Transverse colon (tissue), 4 donors: ENCODE measurements at regions not wholly inside any gene's neighbourhood (a gene's known extent, or its start where the extent isn't known, plus 50 kb on each side); places are given as distances from the start of the nearest gene placed in this dataset.

Experiments
- DNase-seq: peaks from one replicate; pipeline ENCODE4 v3.0.0-alpha.2; 2019
- H3K27ac ChIP-seq, 4 donors: fragments of 200-600 bp; sonication (generic); 2 replicates each; pipeline ENCODE4 v1.5.1; 2016 to 2018; ENCODE audit warnings: inconsistent platforms in 4 of 4
- H3K27me3 ChIP-seq: fragments of 200-600 bp; sonication (generic); 2 replicates; pipeline ENCODE4 v1.5.1; 2017; ENCODE audit warnings: inconsistent platforms
- H3K36me3 ChIP-seq, 4 donors: fragments of 200-600 bp; sonication (generic); 2 replicates each; pipeline ENCODE4 v1.5.1; 2017 to 2019; ENCODE audit warnings: inconsistent platforms in 4 of 4
- H3K4me1 ChIP-seq, 4 donors: fragments of 200-600 bp; sonication (generic); 2 replicates each; pipeline ENCODE4 v1.5.1; 2017 to 2020; ENCODE audit warnings: inconsistent platforms in 4 of 4
- H3K4me3 ChIP-seq, 4 donors: fragments of 200-600 bp; sonication (generic); 1 replicate in 1 of 4; 2 replicates in 3 of 4; pipeline versions ENCODE4 v1.5.1 to v1.6.1; 2017 to 2019; ENCODE audit warnings: inconsistent platforms in 4 of 4
- H3K9me3 ChIP-seq, 2 donors: fragments of 200-600 bp; sonication (generic); 2 replicates each; pipeline ENCODE4 v1.5.1; 2017 to 2019; ENCODE audit warnings: inconsistent platforms in 2 of 2
- EP300 ChIP-seq: sonication (generic); formaldehyde crosslinking; IDR thresholded peaks from one replicate; pipeline ENCODE4 v1.6.1; 2017; ENCODE audit warnings: antibody characterized with exemption, low read depth
- POLR2A ChIP-seq: fragments of 450-650 bp; IDR thresholded peaks from one replicate; pipeline ENCODE4 v1.6.1; 2016; ENCODE audit warnings: antibody characterized with exemption, mild to moderate bottlenecking, moderate library complexity
- POLR2AphosphoS5 ChIP-seq, 3 donors: sonication (generic); formaldehyde crosslinking; IDR thresholded peaks; one replicate each; pipeline ENCODE4 v1.6.1; 2016; ENCODE audit warnings: antibody characterized with exemption in 3 of 3
- WGBS, 2 donors: methylation state at CpG; one replicate each; pipeline ENCODE4 v1.1.5; 2018; ENCODE audit warnings: low coverage in 1 of 2; 5-methylcytosine and 5-hydroxymethylcytosine counted together
- in situ Hi-C, 4 donors: fragments of 200-750 bp; cut with MboI; loops; one replicate each; pipeline versions ENCODE4 v1.15.0 to v1.15.1; 2017; ENCODE audit warnings: low sequenced_read_pairs in 3 of 4, low pct_ligation_motif_present in 1 of 4, low pct_unique_long_range_greater_than_20kb in 1 of 4
- intact Hi-C: fragments of 100-400 bp; cut with DNase I; formaldehyde crosslinking; loops from one replicate; pipeline ENCODE4 v1.15.1; 2023; ENCODE audit warnings: low total_unique reads
- TF ChIP-seq, protein P1 (sequence below), 5 experiments: fragments of 200-600 bp in 3 of 5; fragments of 450-650 bp in 2 of 5; sonication (generic) in 3 of 5; IDR thresholded peaks; 1 replicate in 2 of 5; 2 replicates in 3 of 5; pipeline ENCODE4 v1.5.1; 2016 to 2017; ENCODE audit warnings: antibody characterized with exemption in 5 of 5, inconsistent platforms in 3 of 5, mild to moderate bottlenecking in 2 of 5, moderate library complexity in 1 of 5

DNA sequence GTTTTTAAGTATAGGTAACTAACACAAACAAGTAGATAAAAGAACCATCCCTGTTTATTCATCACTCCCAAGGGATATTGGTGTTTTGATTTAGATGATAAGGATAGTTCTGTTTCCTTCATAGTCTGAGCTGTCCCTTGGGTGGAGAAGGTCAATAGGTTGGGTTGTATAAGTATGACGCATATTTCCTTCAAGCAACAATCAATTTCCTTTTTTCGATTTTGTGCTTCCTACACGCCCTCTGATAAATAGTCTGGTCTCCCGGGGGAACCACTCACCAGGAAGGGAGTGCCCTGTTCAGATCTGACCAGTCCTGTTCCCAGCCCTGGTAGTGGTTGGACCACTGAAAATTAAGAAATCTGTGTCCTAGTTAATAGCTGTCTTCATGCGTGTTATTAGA lies 378.8 kb upstream of the FAR2 start:
- Histone ChIP-seq H3K4me3 (no peak overlapping the region), H3K36me3 (no peaks in the 10 kb centered on the region), H3K27me3 (no peaks in the 10 kb centered on the region), H3K27ac (peak overlapping the region in 1 of 4 donors; percentile 40), H3K4me1 (peaks cover 0 to 12% (median 5%) of the 10 kb centered on the region in 4 donors), H3K9me3 (no peaks in the 10 kb centered on the region)
- DNase-seq = peak; percentile 11
- TF ChIP-seq EP300 = no peak
- TF ChIP-seq POLR2AphosphoS5 (IDR thresholded peaks at IDR 0.05) = no peak
- in situ Hi-C loops (no loop called here), intact Hi-C loops (no loop called here)
- 33 to 55% methylated on average over 2 to 5 of the region's 5 CpGs for WGBS, 2 donors

DNA sequence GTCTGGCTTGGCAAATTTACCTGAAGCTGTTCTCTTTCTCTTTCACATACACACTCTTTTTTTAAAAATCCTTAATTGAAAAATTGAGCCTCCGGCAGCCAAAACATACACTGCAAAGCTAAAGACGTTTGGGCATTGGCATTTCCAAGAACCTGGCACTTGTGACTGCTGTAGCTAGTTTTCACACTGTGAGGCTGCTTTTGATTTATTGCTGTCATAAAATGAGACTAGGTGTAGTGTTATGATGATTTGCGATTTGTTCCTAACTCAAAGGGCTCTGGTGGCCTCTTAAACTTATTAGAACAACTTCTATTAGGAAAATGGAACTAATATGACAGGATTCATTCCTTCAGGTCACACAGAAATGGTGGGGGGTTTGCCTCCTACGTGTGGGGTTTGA lies 377.1 kb upstream of the FAR2 start:
- Histone ChIP-seq H3K9me3 (no peaks in the 10 kb centered on the region), H3K27ac (no peak overlapping the region), H3K36me3 (no peaks in the 10 kb centered on the region), H3K4me3 (no peak overlapping the region), H3K27me3 (no peaks in the 10 kb centered on the region), H3K4me1 (peaks cover 0 to 12% (median 5%) of the 10 kb centered on the region in 4 donors)
- 16 to 30% methylated on average over 4 of the region's 4 CpGs for whole genome bisulfite sequencing, 2 donors
- no peak for DNase-seq
- TF ChIP-seq, protein P1, sequence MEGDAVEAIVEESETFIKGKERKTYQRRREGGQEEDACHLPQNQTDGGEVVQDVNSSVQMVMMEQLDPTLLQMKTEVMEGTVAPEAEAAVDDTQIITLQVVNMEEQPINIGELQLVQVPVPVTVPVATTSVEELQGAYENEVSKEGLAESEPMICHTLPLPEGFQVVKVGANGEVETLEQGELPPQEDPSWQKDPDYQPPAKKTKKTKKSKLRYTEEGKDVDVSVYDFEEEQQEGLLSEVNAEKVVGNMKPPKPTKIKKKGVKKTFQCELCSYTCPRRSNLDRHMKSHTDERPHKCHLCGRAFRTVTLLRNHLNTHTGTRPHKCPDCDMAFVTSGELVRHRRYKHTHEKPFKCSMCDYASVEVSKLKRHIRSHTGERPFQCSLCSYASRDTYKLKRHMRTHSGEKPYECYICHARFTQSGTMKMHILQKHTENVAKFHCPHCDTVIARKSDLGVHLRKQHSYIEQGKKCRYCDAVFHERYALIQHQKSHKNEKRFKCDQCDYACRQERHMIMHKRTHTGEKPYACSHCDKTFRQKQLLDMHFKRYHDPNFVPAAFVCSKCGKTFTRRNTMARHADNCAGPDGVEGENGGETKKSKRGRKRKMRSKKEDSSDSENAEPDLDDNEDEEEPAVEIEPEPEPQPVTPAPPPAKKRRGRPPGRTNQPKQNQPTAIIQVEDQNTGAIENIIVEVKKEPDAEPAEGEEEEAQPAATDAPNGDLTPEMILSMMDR (IDR thresholded peaks at IDR 0.05) = no peak
- TF ChIP-seq POLR2AphosphoS5 (IDR thresholded peaks at IDR 0.05) = no peak
- TF ChIP-seq EP300 = no peak
- TF ChIP-seq POLR2A = no peak
- in situ Hi-C loops (no loop called here), intact Hi-C loops (no loop called here)

DNA sequence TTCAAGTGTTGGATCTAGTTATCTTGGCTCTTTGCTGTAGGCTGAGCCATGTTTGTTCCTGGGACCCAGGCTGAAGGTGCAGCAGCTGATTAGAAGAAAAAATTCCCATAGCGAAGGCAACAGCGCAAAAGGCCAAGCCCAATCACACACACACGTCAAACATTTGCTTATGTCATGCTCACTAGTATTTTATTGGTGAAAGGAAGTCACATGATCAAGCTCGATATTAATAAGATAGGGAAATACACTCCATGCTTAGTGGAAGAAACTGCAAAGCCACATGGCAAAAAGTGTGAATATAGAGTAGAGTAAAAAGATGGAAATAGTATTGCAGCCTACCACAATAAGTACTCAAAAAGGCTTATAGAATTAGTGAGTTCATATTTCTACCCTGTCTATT lies 373.5 kb upstream of the FAR2 start:
- WGBS, 2 donors = 96 to 100% methylated on average over 1 to 4 of the region's 4 CpGs
- TF ChIP-seq, protein P1 (IDR thresholded peaks at IDR 0.05) = no peak
- TF ChIP-seq EP300 = no peak
- TF ChIP-seq POLR2AphosphoS5 (IDR thresholded peaks at IDR 0.05) = no peak
- TF ChIP-seq POLR2A = no peak

DNA sequence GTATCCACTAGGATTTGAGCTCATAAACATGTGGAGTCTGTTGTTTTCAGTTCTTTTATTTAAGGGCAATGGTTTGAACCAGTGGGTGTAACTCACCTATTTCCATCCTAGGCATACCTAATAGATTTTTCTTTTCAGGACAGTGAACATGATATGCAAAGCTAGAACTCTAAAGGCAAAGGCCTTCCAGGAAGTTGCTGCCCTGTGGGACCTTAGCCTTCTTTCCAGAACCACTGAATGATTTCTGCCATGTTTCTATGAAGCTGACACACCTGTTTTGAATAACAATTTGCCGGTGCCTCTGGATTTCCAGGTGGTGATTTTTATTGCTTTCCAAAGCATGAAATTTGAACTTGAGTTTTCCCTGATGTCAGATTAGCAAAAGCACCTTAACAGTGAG lies 372.9 kb upstream of the FAR2 start:
- H3K27me3 ChIP-seq = no peaks in the 10 kb centered on the region
- WGBS, 2 donors = 39% methylated on average over 1 of the region's 1 CpG; no CpG with 5 or more reads in 1 of the 2 donors
- H3K9me3 ChIP-seq = no peaks in the 10 kb centered on the region
- in situ Hi-C loops (no loop called here), intact Hi-C loops (no loop called here)
- H3K27ac ChIP-seq = no peak overlapping the region
- H3K36me3 ChIP-seq = no peaks in the 10 kb centered on the region
- H3K4me3 ChIP-seq = no peak overlapping the region
- peaks cover 0 to 12% (median 5%) of the 10 kb centered on the region in 4 donors for H3K4me1 ChIP-seq
- DNase-seq = no peak
- no peak for TF ChIP-seq EP300
- TF ChIP-seq, protein P1 (IDR thresholded peaks at IDR 0.05) = no peak
- TF ChIP-seq POLR2AphosphoS5 (IDR thresholded peaks at IDR 0.05) = no peak
- no peak for TF ChIP-seq POLR2A

More for the DNA sequence above, 373.5 kb upstream of the FAR2 start:
- Histone ChIP-seq H3K9me3 (no peaks in the 10 kb centered on the region), H3K36me3 (no peaks in the 10 kb centered on the region), H3K4me3 (no peak overlapping the region), H3K27ac (no peak overlapping the region), H3K27me3 (no peaks in the 10 kb centered on the region), H3K4me1 (peaks cover 0 to 12% (median 5%) of the 10 kb centered on the region in 4 donors)
- in situ Hi-C loops = no loop called here
- DNase-seq = no peak
- intact Hi-C loops = no loop called here

DNA sequence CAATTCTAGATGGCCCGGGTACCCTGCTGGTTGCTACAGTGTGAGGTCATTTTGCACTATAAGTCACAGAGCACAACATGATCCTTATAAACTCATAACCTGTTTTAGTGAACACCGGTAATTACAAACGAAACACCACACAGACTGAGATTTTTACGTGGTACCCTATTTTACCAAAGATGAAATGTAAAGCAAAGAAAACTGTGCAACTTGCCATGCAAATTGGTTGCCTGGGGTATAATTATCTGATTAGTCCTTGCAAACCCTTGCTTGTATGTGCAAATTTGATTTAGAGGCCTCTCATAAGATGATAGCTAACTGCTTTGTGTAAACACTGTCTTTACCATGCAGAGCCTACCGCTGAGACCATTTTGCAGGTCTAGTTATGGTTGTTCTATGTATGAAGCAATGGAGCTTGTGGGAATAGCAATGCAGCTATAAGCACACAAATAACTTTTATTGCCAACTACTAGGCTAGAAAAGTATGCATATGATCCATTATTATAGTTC lies 372.1 kb upstream of the FAR2 start:
- WGBS, 2 donors = 75 to 78% methylated on average over 5 of the region's 5 CpGs

More for the DNA sequence above, 372.1 kb upstream of the FAR2 start:
- intact Hi-C loops (no loop called here), in situ Hi-C loops (no loop called here)
- Histone ChIP-seq H3K36me3 (no peaks in the 10 kb centered on the region), H3K4me1 (peaks cover 0 to 4% (median 1%) of the 10 kb centered on the region in 4 donors), H3K4me3 (no peak overlapping the region), H3K27ac (no peak overlapping the region), H3K9me3 (no peaks in the 10 kb centered on the region), H3K27me3 (no peaks in the 10 kb centered on the region)
- TF ChIP-seq POLR2AphosphoS5 (IDR thresholded peaks at IDR 0.05) (no peak), EP300 (no peak), POLR2A (no peak)
- TF ChIP-seq, protein P1 (IDR thresholded peaks at IDR 0.05) = no peak
- DNase-seq = no peak
